Tibial artery (tissue), 4 donors: ENCODE measurements at regions not wholly inside any gene's neighbourhood (a gene's known extent, or its start where the extent isn't known, plus 50 kb on each side); places are given as distances from the start of the nearest gene placed in this dataset.

Experiments used
- DNase-seq, 2 donors: peaks; one replicate each; pipeline ENCODE4 v3.0.0-alpha.2; 2019
- H3K27ac ChIP-seq, 2 donors: fragments of 200-600 bp; sonication (generic) in 1 of 2; 1 replicate in 1 of 2; 2 replicates in 1 of 2; pipeline ENCODE4 v1.5.1; 2018 to 2019; ENCODE audit warnings: mild to moderate bottlenecking in 1 of 2
- H3K27me3 ChIP-seq, 2 donors: fragments of 200-600 bp; sonication (generic) in 1 of 2; one replicate each; pipeline versions ENCODE4 v1.5.1 to v1.6.0; 2016 to 2019
- H3K36me3 ChIP-seq, 3 donors: fragments of 200-600 bp; sonication (generic) in 2 of 3; one replicate each; pipeline ENCODE4 v1.5.1; 2016 to 2019; ENCODE audit warnings: mild to moderate bottlenecking in 2 of 3
- H3K4me1 ChIP-seq, 4 donors: fragments of 200-600 bp; sonication (generic) in 2 of 4; 1 replicate in 3 of 4; 2 replicates in 1 of 4; pipeline ENCODE4 v1.5.1; 2016 to 2019
- H3K4me3 ChIP-seq, 2 donors: fragments of 200-600 bp; sonication (generic) in 1 of 2; 1 replicate in 1 of 2; 2 replicates in 1 of 2; pipeline ENCODE4 v1.5.1; 2018 to 2019; ENCODE audit warnings: mild to moderate bottlenecking in 2 of 2
- H3K9me3 ChIP-seq, 3 donors: fragments of 200-600 bp; sonication (generic) in 1 of 3; one replicate each; pipeline ENCODE4 v1.5.1; 2016 to 2019
- intact Hi-C: fragments of 100-400 bp; cut with DNase I; formaldehyde crosslinking; loops from one replicate; pipeline ENCODE4 v1.15.0; 2023; ENCODE audit warnings: low total_unique reads
- TF ChIP-seq, protein P1 (sequence below), 2 experiments: fragments of 200-600 bp in 1 of 2; fragments of 450-650 bp in 1 of 2; IDR thresholded peaks; one replicate each; pipeline ENCODE4 v1.5.1; 2017 to 2019; ENCODE audit warnings: antibody characterized with exemption in 2 of 2, mild to moderate bottlenecking in 1 of 2, moderate library complexity in 1 of 2

DNA sequence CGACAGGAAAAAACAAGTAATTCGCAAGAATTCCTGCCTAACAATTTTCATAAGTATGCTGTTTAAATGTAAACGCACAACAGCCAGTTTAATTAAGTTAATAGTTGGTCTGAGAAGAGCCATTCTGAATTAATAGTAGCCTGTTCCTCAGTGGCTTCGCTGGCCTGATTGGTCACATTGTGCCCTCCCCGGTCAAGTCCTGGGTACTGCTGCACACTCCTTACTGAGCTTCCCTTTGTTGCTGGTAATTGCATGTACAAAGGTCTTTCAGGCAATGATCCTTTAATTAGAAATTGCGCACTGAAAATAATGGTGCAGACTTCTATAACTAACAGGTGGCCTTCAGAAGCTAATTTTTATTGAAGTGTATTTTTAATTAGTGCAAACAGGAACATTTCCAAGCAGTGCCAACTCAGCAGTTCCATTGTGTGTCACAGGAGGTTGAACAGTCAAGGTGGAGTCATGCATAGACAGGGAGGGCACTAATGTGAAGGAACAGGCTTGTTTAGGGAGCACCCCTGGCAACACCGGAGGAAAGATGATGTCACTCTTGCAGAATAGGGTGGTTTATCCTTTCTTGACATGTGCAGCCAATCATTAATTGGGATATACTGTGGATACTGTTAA lies 92.6 kb upstream of the SLC22A23 start:
- Histone ChIP-seq H3K4me1 (no peaks in the 10 kb centered on the region), H3K36me3 (no peaks in the 10 kb centered on the region), H3K27ac (no peak overlapping the region), H3K4me3 (no peak overlapping the region), H3K9me3 (peaks cover 2 to 21% (median 2%) of the 10 kb centered on the region in 3 donors), H3K27me3 (no peaks in the 10 kb centered on the region)
- TF ChIP-seq, protein P1, sequence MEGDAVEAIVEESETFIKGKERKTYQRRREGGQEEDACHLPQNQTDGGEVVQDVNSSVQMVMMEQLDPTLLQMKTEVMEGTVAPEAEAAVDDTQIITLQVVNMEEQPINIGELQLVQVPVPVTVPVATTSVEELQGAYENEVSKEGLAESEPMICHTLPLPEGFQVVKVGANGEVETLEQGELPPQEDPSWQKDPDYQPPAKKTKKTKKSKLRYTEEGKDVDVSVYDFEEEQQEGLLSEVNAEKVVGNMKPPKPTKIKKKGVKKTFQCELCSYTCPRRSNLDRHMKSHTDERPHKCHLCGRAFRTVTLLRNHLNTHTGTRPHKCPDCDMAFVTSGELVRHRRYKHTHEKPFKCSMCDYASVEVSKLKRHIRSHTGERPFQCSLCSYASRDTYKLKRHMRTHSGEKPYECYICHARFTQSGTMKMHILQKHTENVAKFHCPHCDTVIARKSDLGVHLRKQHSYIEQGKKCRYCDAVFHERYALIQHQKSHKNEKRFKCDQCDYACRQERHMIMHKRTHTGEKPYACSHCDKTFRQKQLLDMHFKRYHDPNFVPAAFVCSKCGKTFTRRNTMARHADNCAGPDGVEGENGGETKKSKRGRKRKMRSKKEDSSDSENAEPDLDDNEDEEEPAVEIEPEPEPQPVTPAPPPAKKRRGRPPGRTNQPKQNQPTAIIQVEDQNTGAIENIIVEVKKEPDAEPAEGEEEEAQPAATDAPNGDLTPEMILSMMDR (IDR thresholded peaks at IDR 0.05), result no peak
- intact Hi-C loops, result no loop called here
- no peak for DNase-seq

DNA sequence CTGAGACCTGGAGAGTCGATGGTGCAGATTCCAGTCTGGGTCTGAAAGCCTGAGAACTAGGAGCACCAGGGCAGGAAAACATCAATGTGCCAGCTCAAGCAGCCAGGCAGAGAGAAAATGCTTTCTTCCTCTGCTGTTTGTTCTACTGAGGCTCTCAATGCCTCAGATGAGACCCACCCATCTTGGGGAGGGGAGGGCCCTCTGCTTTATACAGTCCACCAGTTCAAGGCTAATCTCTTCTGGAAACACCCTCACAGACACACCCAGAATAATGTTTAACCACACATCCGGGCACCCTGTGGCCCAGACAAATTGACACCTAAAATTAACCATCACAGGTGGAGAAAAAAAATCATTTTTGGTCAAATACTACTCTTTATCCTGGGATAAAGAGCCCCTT lies 89.3 kb upstream of the SLC22A23 start:
- no peaks in the 10 kb centered on the region for H3K4me1 ChIP-seq
- no peak overlapping the region for H3K4me3 ChIP-seq
- intact Hi-C loops, result no loop called here
- no peak overlapping the region for H3K27ac ChIP-seq
- TF ChIP-seq, protein P1 (IDR thresholded peaks at IDR 0.05), result no peak
- peaks cover 0 to 7% (median 0%) of the 10 kb centered on the region in 3 donors for H3K9me3 ChIP-seq
- no peaks in the 10 kb centered on the region for H3K36me3 ChIP-seq
- no peak for DNase-seq
- no peaks in the 10 kb centered on the region for H3K27me3 ChIP-seq

DNA sequence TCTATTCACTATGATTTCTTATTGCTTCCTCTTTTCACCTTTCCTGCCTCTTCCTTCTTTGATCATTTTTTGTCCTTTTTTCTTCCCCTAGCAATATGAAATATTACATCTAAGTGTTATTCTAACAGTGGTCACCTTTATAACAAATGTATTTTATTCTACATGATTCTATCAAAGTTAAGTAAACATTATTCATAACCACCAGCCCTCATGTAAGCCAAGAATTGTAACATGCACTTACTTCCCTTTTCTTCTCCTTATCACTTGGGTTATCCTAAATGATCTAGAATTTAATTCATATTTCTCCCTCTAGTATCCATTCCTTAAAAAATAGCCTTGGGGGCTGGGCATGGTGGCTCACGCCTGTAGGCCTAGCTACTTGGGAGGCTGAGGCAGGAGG lies 88.3 kb upstream of the SLC22A23 start:
- Histone ChIP-seq H3K9me3 (no peaks in the 10 kb centered on the region), H3K4me1 (no peaks in the 10 kb centered on the region), H3K27me3 (no peaks in the 10 kb centered on the region), H3K27ac (no peak overlapping the region), H3K36me3 (no peaks in the 10 kb centered on the region), H3K4me3 (no peak overlapping the region)
- intact Hi-C loops, result no loop called here
- TF ChIP-seq, protein P1 (IDR thresholded peaks at IDR 0.05), result no peak
- no peak for DNase-seq

DNA sequence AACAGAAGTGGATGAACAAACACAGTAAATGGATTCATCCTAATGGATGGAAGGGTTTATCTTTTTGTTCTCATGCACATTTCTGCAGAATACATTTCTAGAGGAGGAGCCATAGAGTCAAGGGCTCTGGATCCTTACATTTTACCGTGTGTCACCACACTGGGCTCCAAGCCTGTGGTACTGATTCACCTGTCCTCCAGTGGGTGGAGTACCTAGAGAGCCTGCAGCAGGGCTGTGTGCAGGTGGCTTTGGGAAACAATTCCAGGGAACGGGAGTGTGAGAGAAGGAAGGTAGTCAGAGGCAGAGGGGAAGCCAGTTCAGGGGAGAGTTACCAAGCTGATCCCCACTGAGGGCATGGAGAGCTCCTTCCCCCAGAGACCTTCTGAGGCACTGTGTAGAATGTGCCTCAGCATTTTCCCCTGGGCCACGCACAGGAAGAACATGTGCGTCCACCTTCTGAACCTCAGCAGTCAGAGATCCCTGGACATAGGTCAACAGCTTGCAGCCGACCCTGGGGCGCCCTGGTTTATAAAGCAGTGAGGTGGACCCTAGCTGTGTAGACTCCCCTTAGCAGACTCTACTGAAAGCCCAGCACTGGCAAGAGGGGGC lies 85.3 kb upstream of the SLC22A23 start:
- intact Hi-C loops, result no loop called here

DNA sequence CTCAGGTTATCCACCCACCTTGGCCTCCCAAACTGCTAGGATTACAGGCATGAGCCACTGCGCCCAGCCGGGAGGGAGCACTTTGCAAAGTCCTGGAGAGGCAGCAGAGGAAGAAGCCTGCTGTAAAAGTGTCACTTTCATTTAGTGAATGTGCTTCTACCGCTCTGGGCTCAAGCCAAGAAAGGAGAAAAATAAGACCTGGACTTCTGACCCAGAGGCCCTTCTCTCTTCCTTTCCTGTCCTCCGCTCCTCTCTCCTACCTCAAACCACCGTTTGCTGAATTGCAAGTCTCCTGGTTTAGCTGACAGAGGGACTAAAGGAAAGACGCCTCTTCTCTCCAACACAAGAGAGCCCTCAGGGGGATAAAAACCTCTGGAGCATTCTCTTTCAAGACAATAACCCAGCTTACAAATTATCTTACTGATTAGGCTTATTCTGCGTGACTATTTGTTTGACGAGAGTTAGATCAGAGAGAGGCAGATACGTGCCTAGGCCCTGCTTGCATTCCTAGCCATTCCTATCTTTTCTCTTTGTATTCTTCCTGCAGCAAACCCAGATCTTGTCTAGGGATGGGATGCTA lies 84.2 kb upstream of the SLC22A23 start:
- no peaks in the 10 kb centered on the region for H3K36me3 ChIP-seq
- TF ChIP-seq, protein P1 (IDR thresholded peaks at IDR 0.05), result no peak
- H3K9me3 ChIP-seq, result no peaks in the 10 kb centered on the region
- H3K4me3 ChIP-seq, result no peak overlapping the region
- no peaks in the 10 kb centered on the region for H3K27me3 ChIP-seq
- H3K27ac ChIP-seq, result no peak overlapping the region
- no peak for DNase-seq
- H3K4me1 ChIP-seq, result no peaks in the 10 kb centered on the region
- intact Hi-C loops, result no loop called here

More for the DNA sequence above, 85.3 kb upstream of the SLC22A23 start:
- no peaks in the 10 kb centered on the region for H3K4me1 ChIP-seq
- TF ChIP-seq, protein P1 (IDR thresholded peaks at IDR 0.05), result no peak
- H3K9me3 ChIP-seq, result no peaks in the 10 kb centered on the region
- H3K36me3 ChIP-seq, result no peaks in the 10 kb centered on the region
- DNase-seq, result no peak
- H3K27me3 ChIP-seq, result no peaks in the 10 kb centered on the region
- H3K4me3 ChIP-seq, result no peak overlapping the region
- H3K27ac ChIP-seq, result no peak overlapping the region
